ENCODE measurements at regions not wholly inside any gene's neighbourhood (a gene's known extent, or its start where the extent isn't known, plus 50 kb on each side); places are given as distances from the start of the nearest gene placed in this dataset.
A peak's percentile ranks its signal among the peaks of the same experiment; 100 is the strongest.
"Not testable (repeated sequence)": the region's sequence is repeated elsewhere in the genome, so short reads cannot be mapped to it uniquely, and the experiment has no call there.

DNA sequence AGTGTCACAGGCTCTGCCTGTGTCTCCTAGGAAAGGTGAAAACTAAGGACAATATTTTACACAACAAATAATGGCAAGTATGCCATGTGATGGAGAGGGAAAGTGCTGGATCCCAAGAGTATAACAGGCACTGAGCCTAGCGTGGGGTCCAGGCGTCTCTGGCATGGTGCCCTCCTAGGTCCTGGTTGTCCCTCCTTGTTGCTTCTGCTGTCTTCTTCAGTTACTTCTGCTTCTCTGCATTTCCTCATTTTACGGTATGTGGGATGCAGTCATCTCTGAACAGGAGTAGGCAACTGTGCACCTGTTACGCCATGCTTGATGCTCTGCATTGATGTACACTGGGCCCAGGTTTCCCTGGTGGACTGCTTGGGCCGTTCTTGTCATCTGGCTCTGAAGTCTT lies 1480.8 kb downstream of the FOXD4L5 start:
- DNase-seq = not testable (repeated sequence)

DNA sequence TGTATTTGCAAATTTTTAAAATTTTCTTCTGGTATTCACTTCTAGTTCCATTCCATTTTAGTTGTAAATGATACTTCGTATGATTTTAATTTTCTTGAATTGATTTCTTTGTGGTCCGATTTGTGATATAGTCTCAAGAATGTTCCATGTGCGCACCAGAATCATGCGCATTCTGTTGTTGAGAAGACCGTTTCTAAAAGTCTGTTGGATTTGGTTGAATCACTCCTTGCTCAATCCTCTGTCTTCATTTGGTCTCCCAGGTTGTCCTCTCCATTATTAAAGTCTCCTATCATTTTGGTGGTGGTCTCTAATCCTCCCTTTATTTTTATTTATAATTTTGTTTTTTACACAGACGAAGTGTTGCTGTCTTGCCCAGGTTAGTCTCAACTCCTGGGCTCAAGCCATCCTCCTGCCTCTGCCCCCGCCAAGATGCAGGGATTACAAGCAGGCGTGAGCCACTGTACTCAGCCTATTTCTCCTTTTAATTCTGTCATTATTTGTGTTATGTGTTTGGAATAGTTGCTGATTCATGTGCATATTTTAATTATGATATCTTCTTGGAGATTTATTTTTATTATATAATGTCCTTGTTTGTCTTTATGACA lies 1490.8 kb downstream of the FOXD4L5 start:
- DNase-seq = not testable (repeated sequence)

DNA sequence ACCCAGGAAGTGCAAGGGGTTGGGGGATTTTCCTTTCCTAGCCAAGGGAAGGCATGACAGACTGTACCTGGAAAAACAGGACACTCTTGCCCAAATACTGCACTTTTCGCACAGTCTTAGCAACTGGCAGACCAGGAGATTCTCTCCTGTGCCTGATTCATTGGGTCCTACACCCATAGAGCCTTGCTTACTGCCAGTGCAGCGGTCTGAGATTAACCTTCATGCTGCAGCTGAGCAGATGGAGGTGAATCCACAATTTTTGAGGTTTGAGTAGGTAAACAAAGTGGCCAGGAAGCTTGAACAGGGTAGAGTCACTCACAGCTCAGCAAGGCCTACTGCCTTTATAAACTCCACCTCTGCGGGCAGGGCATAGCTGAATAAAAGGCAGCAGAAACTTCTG lies 1497.6 kb downstream of the FOXD4L5 start:
- not testable (repeated sequence) for DNase-seq

DNA sequence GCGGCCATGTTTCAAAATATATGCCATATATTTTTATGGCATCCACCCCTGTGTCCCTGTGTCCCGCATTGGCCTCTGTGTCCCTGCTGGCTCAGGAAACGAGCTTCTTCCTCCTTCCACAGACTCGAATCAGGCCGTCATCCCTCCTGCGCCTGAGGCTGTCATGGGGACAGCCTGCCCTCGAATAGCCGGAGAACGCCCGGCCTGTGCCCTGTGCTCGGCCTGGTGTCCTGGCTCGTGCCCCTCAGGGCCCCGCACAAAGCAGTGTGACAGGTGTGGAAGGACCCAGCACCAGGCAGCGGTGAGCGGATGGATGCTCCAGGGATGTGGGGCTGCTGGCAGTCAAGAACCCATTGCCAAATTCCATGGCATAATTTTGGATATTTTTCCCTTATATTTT lies 1500.0 kb downstream of the FOXD4L5 start:
- not testable (repeated sequence) for DNase-seq

DNA sequence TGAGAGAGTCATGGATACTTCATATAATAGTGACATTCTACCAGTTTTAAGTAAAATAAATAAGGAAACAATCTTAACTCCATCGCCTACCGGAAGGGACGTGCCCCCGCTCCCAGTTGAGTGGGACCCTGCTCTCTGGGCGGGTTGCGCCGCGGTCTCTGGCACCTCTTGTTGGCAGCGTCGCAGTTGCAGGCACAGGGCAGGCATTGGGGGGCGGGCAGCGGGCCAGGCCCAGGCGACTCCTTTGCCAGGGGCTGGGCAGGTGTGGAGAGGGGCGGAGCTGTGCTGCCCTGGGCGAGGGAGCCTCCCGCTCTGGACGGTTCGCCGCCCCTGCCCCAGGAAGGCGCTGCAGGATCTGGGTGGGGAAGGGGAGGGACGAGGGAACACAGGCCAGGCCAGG lies 1500.6 kb downstream of the FOXD4L5 start:
- not testable (repeated sequence) for DNase-seq

DNA sequence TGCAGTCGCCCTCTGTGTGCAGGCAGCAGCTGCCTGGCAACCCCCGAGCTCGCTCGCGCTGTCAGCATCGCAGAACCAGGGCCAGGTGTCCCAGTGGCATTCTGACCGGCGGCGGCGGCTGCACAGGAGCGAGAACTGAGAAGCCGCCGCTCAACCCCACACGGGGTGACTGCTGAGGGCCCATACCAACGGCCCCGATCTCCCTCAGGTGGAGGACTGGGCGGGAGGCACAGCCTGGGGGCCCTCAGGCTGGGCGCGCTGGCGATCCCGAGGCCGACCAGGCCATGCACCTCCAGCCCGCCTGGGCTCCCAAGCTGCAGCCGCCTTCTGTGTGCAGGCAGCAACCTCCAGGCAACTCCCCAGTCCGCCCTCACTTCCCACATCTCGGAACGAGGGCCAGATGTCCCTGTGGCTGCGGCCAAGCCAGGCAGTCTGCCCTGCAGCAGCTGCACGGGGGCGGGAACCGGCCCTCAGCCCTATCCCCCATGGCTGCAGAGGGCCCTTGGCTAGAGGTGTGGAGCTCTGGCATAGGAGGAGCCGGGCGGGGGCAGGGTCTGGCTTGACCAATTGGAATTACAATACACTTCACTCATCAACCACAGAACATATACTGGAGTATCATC lies 1503.1 kb downstream of the FOXD4L5 start:
- DNase-seq = not testable (repeated sequence)

DNA sequence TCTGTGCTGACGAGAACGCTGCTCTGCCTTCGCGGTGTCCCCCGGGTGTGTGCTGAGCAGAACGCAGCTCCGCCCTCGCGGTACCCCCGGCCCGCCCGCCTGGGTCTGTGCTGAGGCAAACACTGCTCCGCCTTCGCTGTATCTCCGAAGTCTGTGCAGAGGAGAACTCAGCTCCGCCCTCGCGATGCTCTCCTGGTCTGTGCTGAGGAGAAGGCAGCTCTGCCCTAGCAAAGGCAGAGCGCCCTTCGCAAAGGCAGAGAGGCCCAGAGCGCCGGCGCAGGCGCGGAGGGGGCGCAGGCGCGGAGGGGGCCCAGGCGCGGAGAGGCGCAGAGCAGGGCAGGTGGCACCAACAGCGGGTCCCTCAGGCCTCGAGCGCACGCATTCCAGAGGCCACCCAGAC lies 1503.6 kb downstream of the FOXD4L5 start:
- not testable (repeated sequence) for DNase-seq

DNA sequence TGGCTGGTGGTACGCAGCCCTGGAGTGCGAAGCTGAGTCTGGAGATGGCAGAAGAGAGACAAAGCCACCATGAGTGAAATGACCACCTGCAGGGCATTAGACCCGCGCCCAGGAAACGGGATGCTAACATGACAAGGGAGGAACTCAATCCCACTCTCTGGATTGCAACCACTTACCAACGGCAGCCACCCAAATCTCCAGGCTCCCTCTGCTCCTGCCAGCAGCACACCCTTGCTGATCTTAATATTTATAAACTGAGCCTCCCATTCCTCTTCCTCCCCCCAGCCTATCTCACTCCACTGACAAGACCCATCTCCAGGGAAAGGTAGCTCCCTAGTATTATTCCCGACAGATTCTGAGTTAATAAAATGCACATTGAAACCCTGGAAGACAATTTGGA lies 1508.8 kb downstream of the FOXD4L5 start:
- not testable (repeated sequence) for DNase-seq

DNA sequence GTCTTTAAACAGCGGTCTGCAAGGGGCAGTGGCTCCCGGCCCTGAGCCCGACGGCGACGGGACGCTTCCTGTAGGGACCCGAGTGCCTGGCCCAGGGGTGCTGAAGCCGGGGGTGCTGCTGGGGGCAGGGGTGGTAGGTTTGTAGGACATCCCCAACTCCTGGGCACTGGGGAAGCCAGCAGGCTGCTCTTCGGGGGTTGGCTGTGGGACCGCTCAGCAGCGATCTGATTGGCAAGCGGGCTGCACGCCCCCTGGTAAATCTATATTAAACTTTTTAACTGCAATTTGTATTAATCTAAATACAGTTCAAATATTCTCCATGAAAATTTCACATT lies 1510.0 kb downstream of the FOXD4L5 start:
- not testable (repeated sequence) for DNase-seq

DNA sequence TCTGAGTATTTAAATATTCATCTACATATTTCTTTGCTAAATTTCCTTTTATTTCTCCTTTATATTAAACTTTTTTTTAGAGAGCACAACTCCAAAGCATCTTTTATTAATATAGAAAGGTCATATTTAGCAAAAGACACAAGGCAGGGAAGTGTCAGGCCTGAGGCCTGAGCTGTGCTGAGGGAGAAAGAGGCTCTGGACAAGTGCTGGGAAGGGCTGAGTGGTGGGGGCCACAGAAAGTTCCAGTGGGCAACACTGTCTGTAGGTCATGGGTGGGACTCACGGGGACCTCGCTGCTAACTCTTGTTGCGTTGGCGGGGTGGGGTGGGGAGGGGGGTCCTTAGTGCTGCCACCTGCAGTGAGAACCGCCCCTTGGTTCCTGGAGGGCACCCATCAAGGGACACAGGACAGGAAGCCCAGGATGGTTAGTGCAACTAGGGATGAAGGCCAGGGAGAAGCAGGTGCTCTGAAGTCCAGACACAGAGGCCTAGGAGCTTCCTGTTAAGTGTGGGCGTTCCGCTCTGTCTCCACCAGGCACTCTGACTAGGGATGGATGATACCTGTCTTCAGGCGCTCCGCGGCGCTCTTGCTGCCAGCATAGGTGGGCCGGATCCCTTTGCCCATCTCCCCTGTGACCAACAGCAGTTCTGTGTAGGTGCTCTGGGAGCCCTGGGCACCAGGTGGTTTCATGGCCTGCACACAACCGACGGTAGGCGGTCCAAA lies 1510.5 kb downstream of the FOXD4L5 start:
- DNase-seq = not testable (repeated sequence)

DNA sequence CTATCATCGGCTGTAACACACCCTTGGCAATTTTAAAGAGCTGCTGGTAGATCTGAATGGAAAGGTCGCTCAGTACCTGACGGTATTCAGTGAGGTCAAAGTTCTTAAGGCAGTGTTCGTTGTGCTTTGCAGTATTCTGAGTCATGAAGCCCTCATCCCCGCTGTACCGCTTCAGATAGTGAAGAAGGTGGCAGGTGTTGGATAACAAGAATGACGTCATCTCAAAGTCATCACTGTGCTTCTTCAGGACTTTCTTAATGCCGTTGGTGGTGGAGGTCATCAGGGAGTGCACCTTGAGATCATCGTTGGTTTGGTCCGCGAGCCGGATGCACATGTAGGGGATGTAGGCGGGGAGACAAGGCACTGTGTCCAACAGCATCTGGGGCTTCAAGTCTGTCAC lies 1522.8 kb downstream of the FOXD4L5 start:
- not testable (repeated sequence) for DNase-seq

DNA sequence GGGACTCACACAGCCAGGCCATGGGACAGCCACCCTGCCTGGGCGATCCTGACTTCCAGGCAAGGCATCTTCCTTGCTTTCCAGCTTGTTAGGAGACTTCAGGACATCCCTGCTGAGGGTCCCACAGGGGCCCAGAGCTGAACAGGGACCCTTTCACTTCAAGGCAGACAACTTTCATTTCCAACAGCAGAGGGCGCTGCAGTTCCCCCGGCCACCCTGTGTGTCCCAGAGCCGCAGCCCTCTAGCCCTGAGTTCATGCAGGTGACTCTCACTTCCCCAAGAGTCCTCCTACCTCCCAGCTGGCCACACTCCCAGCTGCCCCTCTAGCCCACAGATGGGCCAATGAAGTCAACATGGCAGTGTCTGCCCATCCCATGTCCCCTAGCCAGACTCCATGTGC lies 1556.0 kb downstream of the FOXD4L5 start:
- not testable (repeated sequence) for DNase-seq

DNA sequence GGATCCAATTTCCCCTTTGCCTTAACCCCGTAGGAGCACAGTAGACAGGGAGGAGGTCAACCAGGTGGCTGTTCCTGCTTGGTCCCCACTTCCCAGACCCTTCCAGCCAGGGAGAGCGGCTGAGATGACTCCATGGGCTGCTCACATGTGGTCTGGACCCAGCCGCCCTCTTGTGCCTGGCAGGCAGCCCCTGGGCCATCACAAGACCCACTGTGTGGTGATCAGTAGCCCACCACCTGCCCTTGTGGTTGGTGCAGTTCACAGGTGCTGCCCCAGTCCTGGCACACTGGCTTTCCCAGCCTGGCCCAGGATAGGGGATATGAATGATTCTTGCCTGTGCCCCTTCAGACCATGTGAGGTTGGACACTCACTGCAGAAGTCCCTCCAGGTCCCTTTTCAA lies 1556.7 kb downstream of the FOXD4L5 start:
- no peak for DNase-seq

DNA sequence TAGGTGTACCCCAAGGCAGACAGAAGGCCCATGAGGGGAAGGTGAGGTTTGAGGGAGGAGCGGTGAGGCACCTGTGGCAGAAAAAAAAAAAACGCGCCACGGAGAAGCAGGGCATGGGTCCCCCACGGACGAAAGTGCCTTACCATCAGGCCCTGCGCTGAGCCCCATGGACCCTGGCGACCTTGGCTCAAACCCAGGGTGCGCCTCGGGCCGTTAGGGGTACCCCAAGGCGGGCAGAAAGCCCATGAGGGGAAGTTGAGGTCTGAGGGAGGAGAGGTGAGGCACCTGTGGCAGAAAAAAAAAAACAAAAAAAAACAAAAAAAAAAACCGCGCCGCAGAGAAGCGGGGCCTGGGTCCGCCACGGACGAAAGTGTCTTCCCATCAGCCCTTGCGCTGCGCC lies 1576.7 kb downstream of the FOXD4L5 start:
- DNase-seq = not testable (repeated sequence)

DNA sequence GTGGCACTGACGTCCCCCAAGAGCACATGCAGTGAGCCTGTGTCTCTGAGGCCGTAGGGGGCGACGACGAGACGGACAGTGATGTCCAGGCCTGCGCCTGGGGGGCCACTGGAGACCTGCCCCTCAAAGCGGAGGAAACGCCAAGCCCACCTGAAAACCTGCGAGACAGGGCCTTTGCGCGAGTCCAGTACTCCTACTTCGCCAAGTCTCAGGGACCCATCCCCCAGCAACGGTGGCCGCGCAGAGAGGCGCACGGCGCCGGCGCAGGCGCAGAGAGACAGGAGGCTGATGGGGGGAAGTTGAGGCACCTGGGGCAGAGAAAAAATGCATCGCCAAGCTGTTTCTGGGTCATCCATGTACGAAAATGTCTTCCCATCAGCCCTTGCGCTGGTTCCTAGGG lies 1580.6 kb downstream of the FOXD4L5 start:
- DNase-seq = not testable (repeated sequence)

DNA sequence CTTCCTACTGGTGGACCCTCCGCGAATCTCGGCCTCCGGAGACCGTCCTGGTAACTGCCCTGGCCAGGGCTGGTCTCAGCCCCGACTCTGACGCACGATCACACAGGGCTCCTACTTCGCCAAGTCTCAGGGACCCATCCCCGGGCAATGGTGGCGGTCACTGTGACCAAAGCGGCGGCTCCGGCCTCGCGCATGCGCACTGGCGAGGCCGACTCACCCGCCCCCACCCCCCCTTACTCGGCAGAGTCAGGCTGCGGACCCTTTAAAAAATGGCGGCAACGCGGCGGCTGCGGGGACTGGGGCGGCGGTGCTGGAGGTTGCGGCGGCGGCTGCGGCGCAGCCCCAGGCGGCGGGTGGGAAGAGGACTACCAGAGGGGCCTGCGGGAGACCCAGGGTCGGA lies 1581.3 kb downstream of the FOXD4L5 start:
- peak; percentile 29 to 48 for DNase-seq

DNA sequence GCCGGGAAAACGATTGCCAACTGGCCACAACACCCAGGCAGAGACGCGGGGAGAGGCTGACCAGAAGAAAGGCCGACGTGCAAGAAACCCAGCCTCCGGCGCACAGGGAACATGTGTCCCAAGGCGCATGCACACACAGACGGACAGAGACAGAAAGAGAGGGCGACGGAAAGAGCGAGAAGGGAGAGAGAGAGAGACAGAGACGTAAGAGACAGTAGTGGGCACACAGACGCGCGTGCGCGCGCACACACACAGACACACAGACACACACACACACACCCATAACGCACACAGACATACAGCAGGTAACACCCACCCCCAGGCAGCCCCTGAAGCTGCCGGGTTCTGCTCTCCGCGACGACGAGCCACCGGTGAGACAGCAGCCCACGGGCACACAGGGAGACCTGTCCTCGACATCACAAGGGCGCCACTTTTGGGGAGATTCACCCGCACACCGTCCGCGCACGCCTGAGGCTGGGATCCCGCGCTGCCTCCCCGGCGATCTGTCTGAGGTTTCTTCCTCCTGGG lies 1581.8 kb downstream of the FOXD4L5 start:
- not testable (repeated sequence) for DNase-seq

Data from activated CD4-positive, alpha-beta T cell treated with anti-CD3 and anti-CD28 coated beads, Interleukin-2, amount 50 U/mL, for 48 hours (primary cell).